ENCODE measurements at regions not wholly inside any gene's neighbourhood (a gene's known extent, or its start where the extent isn't known, plus 50 kb on each side); places are given as distances from the start of the nearest gene placed in this dataset.

DNA sequence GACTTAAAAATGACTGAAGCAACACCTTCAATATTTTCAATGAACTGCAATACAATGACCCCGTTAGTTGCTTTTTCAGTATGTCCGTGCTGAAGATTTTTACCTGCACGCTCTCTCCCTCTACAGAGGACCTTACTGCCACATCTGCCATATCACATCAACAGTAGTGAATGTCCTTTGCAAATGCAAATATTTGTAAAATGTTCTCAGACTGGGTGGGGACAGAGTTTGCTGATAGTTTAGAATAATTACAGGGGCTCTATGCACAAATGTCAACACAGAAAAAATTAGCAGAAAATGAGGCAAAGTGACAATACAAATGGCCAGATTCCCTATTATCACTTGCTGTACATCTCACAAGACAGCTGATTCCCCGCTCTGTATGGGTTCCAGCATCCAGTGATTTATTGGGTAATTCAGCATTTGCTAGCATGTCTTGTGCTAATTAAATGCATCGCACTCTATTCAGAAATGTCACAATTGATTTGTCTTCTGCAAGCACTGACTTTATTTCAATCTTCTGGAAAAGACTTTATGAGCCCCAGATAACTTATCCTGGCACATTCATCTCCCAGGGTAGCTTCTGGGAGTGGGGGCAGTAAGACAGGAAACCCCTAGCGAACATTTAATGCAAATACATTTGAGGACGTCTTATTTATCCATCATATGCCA, 69.1 kb upstream of the PTER start:
- DNase-seq: no peak

DNA sequence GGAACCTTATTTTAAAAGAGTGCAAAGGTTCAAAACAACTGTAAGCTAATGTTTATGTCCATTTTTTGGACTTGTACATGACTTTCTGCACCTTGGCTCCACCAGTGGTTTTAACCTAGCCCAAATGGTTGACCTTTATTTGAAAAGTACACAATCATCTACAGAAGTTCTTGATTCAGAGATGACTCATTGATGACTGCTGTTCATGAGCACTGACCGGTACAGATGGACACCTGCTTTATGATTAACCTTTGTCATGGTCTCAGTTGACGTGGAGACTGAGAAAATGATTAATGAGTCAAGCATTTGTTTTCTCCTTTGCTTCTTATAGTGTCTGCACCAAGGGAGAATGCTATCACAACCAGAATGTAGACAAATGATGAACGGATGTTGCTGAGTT, 55.7 kb upstream of the PTER start:
- DNase-seq: no peak

DNA sequence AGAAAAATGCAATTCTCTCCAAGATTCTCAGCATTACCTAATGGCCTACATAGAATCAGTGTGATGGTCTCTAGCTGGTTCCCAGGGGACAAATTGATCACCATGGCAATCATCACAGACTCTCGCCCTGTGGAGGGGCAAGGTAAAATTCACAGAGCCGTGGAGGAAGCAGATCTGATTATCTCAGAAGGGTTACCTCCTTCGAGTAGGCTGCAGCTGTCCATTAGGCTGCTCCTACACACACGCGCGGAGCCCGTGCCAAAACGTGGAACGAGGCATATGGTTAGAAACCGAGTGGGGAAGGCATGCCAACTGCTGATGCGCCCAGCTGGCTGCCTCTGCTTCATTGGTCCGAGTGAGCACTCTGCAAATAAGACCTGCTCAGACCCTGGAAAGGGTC, 52.8 kb upstream of the PTER start:
- no peak for DNase-seq

DNA sequence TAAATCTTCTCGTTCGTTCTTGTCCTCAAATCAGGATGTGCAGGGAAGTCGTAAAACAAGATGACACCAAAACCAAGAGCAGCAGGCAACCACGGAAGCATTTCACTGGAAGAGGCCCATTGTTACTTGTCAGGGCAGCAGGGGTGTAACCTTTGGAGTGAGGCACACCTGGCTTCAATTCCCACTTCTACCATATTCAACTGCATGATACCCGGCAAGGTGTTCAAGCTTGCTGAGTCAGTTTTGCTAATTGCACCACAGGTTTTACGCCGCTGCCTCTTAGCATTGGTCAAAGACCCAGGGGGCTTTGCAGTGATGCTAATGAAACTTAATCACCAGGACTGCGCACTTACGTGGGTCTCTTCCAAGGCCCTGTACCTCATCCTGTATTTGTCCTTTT, 50.0 kb upstream of the PTER start:
- DNase-seq: no peak
